ENCODE measurements at regions not wholly inside any gene's neighbourhood (a gene's known extent, or its start where the extent isn't known, plus 50 kb on each side); places are given as distances from the start of the nearest gene placed in this dataset.
"Not testable (repeated sequence)": the region's sequence is repeated elsewhere in the genome, so short reads cannot be mapped to it uniquely, and the experiment has no call there.

DNA sequence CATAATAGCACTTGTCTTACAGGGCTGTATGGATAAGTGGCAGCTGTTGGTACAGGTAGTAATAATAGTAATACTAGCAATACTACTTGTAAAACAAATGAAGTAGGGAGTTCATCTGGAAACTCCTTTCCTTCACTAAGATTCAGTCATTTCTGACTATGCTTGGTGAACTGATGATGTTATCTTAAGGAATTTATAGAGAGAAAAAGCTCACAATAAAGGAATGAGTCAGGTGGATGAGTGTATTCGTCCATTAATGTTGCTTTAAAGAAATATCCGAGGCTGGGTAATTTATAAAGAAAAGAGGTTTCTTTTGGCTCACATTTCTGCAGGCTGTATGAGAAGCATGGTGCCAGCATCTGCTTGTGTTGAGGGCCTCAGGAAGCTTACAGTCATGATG lies 477.3 kb downstream of the KLF12 start:
- H3K4me3 ChIP-seq (ENCODE audit: low read depth, low read length), result no peak overlapping the region
- no peak for TF ChIP-seq CTCF (IDR thresholded peaks at IDR 0.05; ENCODE audit: borderline replicate concordance, insufficient read depth, low read depth, low read length)

- no peak for TF ChIP-seq CTCF (IDR thresholded peaks at IDR 0.05; ENCODE audit: borderline replicate concordance, insufficient read depth, low read depth, low read length)
- no peak overlapping the region for H3K4me3 ChIP-seq (ENCODE audit: low read depth, low read length)
Observed at GRCh38 chr13:73653688-73654087, 480.5 kb downstream of the KLF12 start.

GRCh38 chr13:73647417-73647816 lies 486.8 kb downstream of the KLF12 start:
- no peak overlapping the region for H3K4me3 ChIP-seq (ENCODE audit: low read depth, low read length)
- TF ChIP-seq CTCF (IDR thresholded peaks at IDR 0.05; ENCODE audit: borderline replicate concordance, insufficient read depth, low read depth, low read length), result no peak

DNA sequence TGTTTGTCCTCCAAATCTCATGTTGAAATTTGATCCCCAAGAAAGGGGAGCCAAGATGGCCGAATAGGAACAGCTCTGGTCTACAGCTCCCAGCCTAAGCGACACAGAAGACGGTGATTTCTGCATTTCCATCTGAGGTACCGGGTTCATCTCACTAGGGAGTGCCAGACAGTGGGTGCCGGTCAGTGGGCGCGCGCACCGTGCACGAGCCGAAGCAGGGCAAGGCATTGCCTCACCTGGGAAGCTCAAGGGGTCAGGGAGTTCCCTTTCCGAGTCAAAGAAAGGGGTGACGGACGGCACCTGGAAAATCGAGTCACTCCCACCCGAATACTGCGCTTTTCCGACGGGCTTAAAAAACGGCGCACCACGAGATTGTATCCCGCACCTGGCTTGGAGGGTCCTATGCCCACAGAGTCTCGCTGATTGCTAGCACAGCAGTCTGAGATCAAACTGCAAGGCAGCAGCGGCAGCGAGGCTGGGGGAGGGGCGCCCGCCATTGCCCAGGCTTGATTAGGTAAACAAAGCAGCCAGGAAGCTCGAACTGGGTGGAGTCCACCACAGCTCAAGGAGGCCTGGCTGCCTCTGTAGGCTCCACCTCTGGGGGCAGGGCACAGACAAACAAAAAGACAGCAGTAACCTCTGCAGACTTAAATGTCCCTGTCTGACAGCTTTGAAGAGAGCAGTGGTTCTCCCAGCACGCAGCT lies 493.6 kb downstream of the KLF12 start:
- H3K4me3 ChIP-seq (ENCODE audit: low read depth, low read length), result not testable (repeated sequence)

GRCh38 chr13:73635166-73635787 lies 498.9 kb downstream of the KLF12 start:
- TF ChIP-seq CTCF (IDR thresholded peaks at IDR 0.05; ENCODE audit: borderline replicate concordance, insufficient read depth, low read depth, low read length), result no peak
- no peak overlapping the region for H3K4me3 ChIP-seq (ENCODE audit: low read depth, low read length)

GRCh38 chr13:73633817-73634460 lies 500.3 kb downstream of the KLF12 start:
- no peak overlapping the region for H3K4me3 ChIP-seq (ENCODE audit: low read depth, low read length)
- no peak for TF ChIP-seq CTCF (IDR thresholded peaks at IDR 0.05; ENCODE audit: borderline replicate concordance, insufficient read depth, low read depth, low read length)

- no peak overlapping the region for H3K4me3 ChIP-seq (ENCODE audit: low read depth, low read length)
- TF ChIP-seq CTCF (IDR thresholded peaks at IDR 0.05; ENCODE audit: borderline replicate concordance, insufficient read depth, low read depth, low read length), result no peak
Observed at GRCh38 chr13:73631411-73631810, 502.8 kb downstream of the KLF12 start.

Measured in GM12875 (cell line).